ENCODE measurements at regions not wholly inside any gene's neighbourhood (a gene's known extent, or its start where the extent isn't known, plus 50 kb on each side); places are given as distances from the start of the nearest gene placed in this dataset.
"Not testable (repeated sequence)": the region's sequence is repeated elsewhere in the genome, so short reads cannot be mapped to it uniquely, and the experiment has no call there.

GRCh38 chr4:115228851-115229250 lies 115.4 kb upstream of the NDST4 start:
- DNase-seq (ENCODE audit: low spot score): no peak

GRCh38 chr4:115222061-115222460 lies 108.6 kb upstream of the NDST4 start:
- no peak for DNase-seq (ENCODE audit: low spot score)

- no peak for DNase-seq (ENCODE audit: low spot score)
These were observed 106.4 kb upstream of the NDST4 start for GRCh38 chr4:115219862-115220261.

GRCh38 chr4:115219315-115219860 lies 106.0 kb upstream of the NDST4 start:
- no peak for DNase-seq (ENCODE audit: low spot score)

- no peak for DNase-seq (ENCODE audit: low spot score)
These were observed 102.5 kb upstream of the NDST4 start for GRCh38 chr4:115215935-115216334.

- no peak for DNase-seq (ENCODE audit: low spot score)
These were observed 100.3 kb upstream of the NDST4 start for GRCh38 chr4:115213716-115214115.

GRCh38 chr4:115201042-115201330 lies 87.6 kb upstream of the NDST4 start:
- DNase-seq (ENCODE audit: low spot score): no peak

- not testable (repeated sequence) for DNase-seq (ENCODE audit: low spot score)
These were observed 87.0 kb upstream of the NDST4 start for GRCh38 chr4:115200201-115201041.

- DNase-seq (ENCODE audit: low spot score): not testable (repeated sequence)
These were observed 81.2 kb upstream of the NDST4 start for GRCh38 chr4:115194612-115195011.

- no peak for DNase-seq (ENCODE audit: low spot score)
These were observed 77.1 kb upstream of the NDST4 start for GRCh38 chr4:115190529-115190928.

- DNase-seq (ENCODE audit: low spot score): no peak
These were observed 73.7 kb upstream of the NDST4 start for GRCh38 chr4:115187136-115187535.

GRCh38 chr4:115179438-115180062 lies 66.1 kb upstream of the NDST4 start:
- not testable (repeated sequence) for DNase-seq (ENCODE audit: low spot score)

- DNase-seq (ENCODE audit: low spot score): not testable (repeated sequence)
These were observed 65.3 kb upstream of the NDST4 start for GRCh38 chr4:115178687-115179086.

- no peak for DNase-seq (ENCODE audit: low spot score)
These were observed 57.8 kb upstream of the NDST4 start for GRCh38 chr4:115171220-115171619.

- no peak for DNase-seq (ENCODE audit: low spot score)
These were observed 52.1 kb upstream of the NDST4 start for GRCh38 chr4:115165503-115165902.

Data from cerebellar cortex (tissue), 1 donor.